Fibroblast of lung (primary cell): ENCODE measurements at regions not wholly inside any gene's neighbourhood (a gene's known extent, or its start where the extent isn't known, plus 50 kb on each side); places are given as distances from the start of the nearest gene placed in this dataset.

Source experiments
- DNase-seq, 2 donors: peaks; one replicate each; pipeline versions ENCODE4 v3.0.0 to v3.0.0-alpha.2; 2010; ENCODE audit warnings: low read depth in 2 of 2
- H2AFZ ChIP-seq: 2 replicates; pipeline ENCODE4 v1.5.1; 2012; ENCODE audit warnings: low read length, control low read depth, inconsistent platforms
- H3K27ac ChIP-seq: 2 replicates; pipeline ENCODE4 v1.5.1; 2011; ENCODE audit warnings: low read length, control low read depth; ENCODE audit not compliant: insufficient read depth
- H3K27me3 ChIP-seq: 2 replicates; pipeline ENCODE4 v1.5.1; 2011; ENCODE audit warnings: mild to moderate bottlenecking, low read length; ENCODE audit not compliant: control insufficient read depth, insufficient read depth
- H3K36me3 ChIP-seq: 2 replicates; pipeline ENCODE4 v1.5.1; 2011; ENCODE audit warnings: low read length; ENCODE audit not compliant: control insufficient read depth, insufficient read depth
- H3K4me1 ChIP-seq: 2 replicates; pipeline ENCODE4 v1.5.1; 2011; ENCODE audit warnings: low read length; ENCODE audit not compliant: control insufficient read depth, insufficient read depth; ENCODE audit errors: extremely low read depth
- H3K4me2 ChIP-seq: 2 replicates; pipeline ENCODE4 v1.5.1; 2011; ENCODE audit warnings: low read length, control low read depth; ENCODE audit not compliant: insufficient read depth; ENCODE audit errors: extremely low read depth
- H3K4me3 ChIP-seq, 4 experiments: fragments of 200-600 bp in 1 of 4; sonication (generic) in 1 of 4; replicated peaks in 1 of 4; 2 replicates each; pipeline ENCODE4 v1.5.1; 2011 to 2016; ENCODE audit warnings: low read length in 4 of 4, low read depth in 3 of 4, mild to moderate bottlenecking in 3 of 4, control low read depth in 2 of 4, inconsistent platforms in 1 of 4, mixed read lengths in 1 of 4; ENCODE audit not compliant: insufficient read depth in 1 of 4; ENCODE audit errors: control extremely low read depth in 1 of 4
- H3K79me2 ChIP-seq: 2 replicates; pipeline ENCODE4 v1.5.1; 2012; ENCODE audit warnings: mild to moderate bottlenecking, low read length, inconsistent platforms; ENCODE audit not compliant: control insufficient read depth, insufficient read depth
- H3K9ac ChIP-seq: 2 replicates; pipeline ENCODE4 v1.5.1; 2011; ENCODE audit warnings: mild to moderate bottlenecking, low read length, control low read depth; ENCODE audit not compliant: insufficient read depth
- H3K9me3 ChIP-seq: 2 replicates; pipeline ENCODE4 v1.5.1; 2012; ENCODE audit warnings: low read depth, low read length; ENCODE audit not compliant: control insufficient read depth, insufficient read depth
- H4K20me1 ChIP-seq: 2 replicates; pipeline ENCODE4 v1.5.1; 2011; ENCODE audit warnings: low read length; ENCODE audit not compliant: control insufficient read depth, insufficient read depth; ENCODE audit errors: extremely low read depth
- CTCF ChIP-seq, 2 donors: IDR thresholded peaks in 1 of 2; conservative IDR thresholded peaks in 1 of 2; 1 replicate in 1 of 2; 2 replicates in 1 of 2; pipeline ENCODE4 v1.5.1; 2011 to 2012; ENCODE audit warnings: low read length in 2 of 2, control low read depth in 1 of 2, inconsistent platforms in 1 of 2, low read depth in 1 of 2, mild to moderate bottlenecking in 1 of 2
- EZH2 ChIP-seq: IDR thresholded peaks from 2 replicates; pipeline ENCODE4 v1.5.1; 2012; ENCODE audit warnings: low read length, control low read depth, mild to moderate bottlenecking; ENCODE audit errors: missing control alignments

- peak in 1 of 2 donors; percentile 26 for DNase-seq
- H3K9me3 ChIP-seq: no peaks in the 10 kb centered on the region
- H3K36me3 ChIP-seq: no peaks in the 10 kb centered on the region
- H3K4me1 ChIP-seq: no peaks in the 10 kb centered on the region
- H3K4me2 ChIP-seq: no peak overlapping the region
- TF ChIP-seq CTCF (conservative IDR thresholded peaks at IDR 0.05 in 1 of 2, IDR thresholded peaks at IDR 0.05 in 1 of 2; ENCODE audit: low read depth in 1 of 2, low read length in 2 of 2) (peak; percentile 22 to 30), EZH2 (no peak)
- no peaks in the 10 kb centered on the region for H3K79me2 ChIP-seq
- H3K9ac ChIP-seq: no peak overlapping the region
- no peaks in the 10 kb centered on the region for H3K27me3 ChIP-seq
- no peak overlapping the region for H2AFZ ChIP-seq
- no peaks in the 10 kb centered on the region for H4K20me1 ChIP-seq
- no peak overlapping the region for H3K4me3 ChIP-seq
- no peak overlapping the region for H3K27ac ChIP-seq
Observed at GRCh38 chr11:93248602-93249001, 50.8 kb upstream of the SLC36A4 start.

GRCh38 chr11:93249459-93250220, 51.8 kb upstream of the SLC36A4 start:
- Histone ChIP-seq H3K4me2 (no peak overlapping the region), H3K27me3 (no peaks in the 10 kb centered on the region), H3K4me3 (no peak overlapping the region), H2AFZ (no peak overlapping the region), H3K9ac (no peak overlapping the region), H3K4me1 (no peaks in the 10 kb centered on the region), H3K27ac (no peak overlapping the region), H3K79me2 (no peaks in the 10 kb centered on the region), H4K20me1 (no peaks in the 10 kb centered on the region), H3K36me3 (no peaks in the 10 kb centered on the region), H3K9me3 (no peaks in the 10 kb centered on the region)
- peak; percentile 2 to 31 for DNase-seq
- TF ChIP-seq CTCF (conservative IDR thresholded peaks at IDR 0.05 in 1 of 2, IDR thresholded peaks at IDR 0.05 in 1 of 2; ENCODE audit: low read depth in 1 of 2, low read length in 2 of 2): no peak
- TF ChIP-seq EZH2: no peak

- H3K9ac ChIP-seq: no peak overlapping the region
- H3K9me3 ChIP-seq: no peaks in the 10 kb centered on the region
- no peak overlapping the region for H3K27ac ChIP-seq
- no peak overlapping the region for H3K4me3 ChIP-seq
- no peaks in the 10 kb centered on the region for H3K79me2 ChIP-seq
- no peaks in the 10 kb centered on the region for H3K36me3 ChIP-seq
- no peak overlapping the region for H2AFZ ChIP-seq
- H4K20me1 ChIP-seq: no peaks in the 10 kb centered on the region
- DNase-seq: no peak
- H3K4me1 ChIP-seq: no peaks in the 10 kb centered on the region
- TF ChIP-seq CTCF (conservative IDR thresholded peaks at IDR 0.05 in 1 of 2, IDR thresholded peaks at IDR 0.05 in 1 of 2; ENCODE audit: low read depth in 1 of 2, low read length in 2 of 2) (no peak), EZH2 (no peak)
- no peak overlapping the region for H3K4me2 ChIP-seq
- H3K27me3 ChIP-seq: no peaks in the 10 kb centered on the region
Observed at GRCh38 chr11:93250326-93250725, 52.5 kb upstream of the SLC36A4 start.
